ENCODE measurements at regions not wholly inside any gene's neighbourhood (a gene's known extent, or its start where the extent isn't known, plus 50 kb on each side); places are given as distances from the start of the nearest gene placed in this dataset.
"Not testable (repeated sequence)": the region's sequence is repeated elsewhere in the genome, so short reads cannot be mapped to it uniquely, and the experiment has no call there.

DNA sequence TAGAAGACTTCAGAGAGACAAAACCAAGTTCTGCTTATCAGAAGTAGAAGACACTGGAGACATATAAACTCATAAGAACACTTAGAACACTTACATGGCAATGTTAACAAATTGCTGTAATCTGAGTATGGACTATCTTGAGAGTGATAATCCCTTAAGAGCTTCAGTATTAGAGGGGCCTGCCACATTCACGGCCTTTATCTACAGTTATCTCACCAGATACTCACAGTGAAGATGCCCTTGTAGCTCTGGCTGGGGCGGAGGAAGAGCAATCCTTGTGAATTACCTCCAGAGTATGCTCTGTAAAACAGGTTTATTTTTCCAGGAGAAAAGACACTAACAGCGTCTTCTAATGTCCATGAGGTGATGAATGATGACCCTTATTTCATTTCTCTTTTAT is 762.8 kb downstream of the FAM181B start:
- DNase-seq (ENCODE audit: extremely low spot score): no peak
- ChIA-PET POLR2A (no interaction called here), CTCF (no interaction called here)
- TF ChIP-seq, protein P1, sequence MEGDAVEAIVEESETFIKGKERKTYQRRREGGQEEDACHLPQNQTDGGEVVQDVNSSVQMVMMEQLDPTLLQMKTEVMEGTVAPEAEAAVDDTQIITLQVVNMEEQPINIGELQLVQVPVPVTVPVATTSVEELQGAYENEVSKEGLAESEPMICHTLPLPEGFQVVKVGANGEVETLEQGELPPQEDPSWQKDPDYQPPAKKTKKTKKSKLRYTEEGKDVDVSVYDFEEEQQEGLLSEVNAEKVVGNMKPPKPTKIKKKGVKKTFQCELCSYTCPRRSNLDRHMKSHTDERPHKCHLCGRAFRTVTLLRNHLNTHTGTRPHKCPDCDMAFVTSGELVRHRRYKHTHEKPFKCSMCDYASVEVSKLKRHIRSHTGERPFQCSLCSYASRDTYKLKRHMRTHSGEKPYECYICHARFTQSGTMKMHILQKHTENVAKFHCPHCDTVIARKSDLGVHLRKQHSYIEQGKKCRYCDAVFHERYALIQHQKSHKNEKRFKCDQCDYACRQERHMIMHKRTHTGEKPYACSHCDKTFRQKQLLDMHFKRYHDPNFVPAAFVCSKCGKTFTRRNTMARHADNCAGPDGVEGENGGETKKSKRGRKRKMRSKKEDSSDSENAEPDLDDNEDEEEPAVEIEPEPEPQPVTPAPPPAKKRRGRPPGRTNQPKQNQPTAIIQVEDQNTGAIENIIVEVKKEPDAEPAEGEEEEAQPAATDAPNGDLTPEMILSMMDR (IDR thresholded peaks at IDR 0.05; ENCODE audit: control extremely low read depth, extremely low read depth, low read depth, missing control alignments): no peak

DNA sequence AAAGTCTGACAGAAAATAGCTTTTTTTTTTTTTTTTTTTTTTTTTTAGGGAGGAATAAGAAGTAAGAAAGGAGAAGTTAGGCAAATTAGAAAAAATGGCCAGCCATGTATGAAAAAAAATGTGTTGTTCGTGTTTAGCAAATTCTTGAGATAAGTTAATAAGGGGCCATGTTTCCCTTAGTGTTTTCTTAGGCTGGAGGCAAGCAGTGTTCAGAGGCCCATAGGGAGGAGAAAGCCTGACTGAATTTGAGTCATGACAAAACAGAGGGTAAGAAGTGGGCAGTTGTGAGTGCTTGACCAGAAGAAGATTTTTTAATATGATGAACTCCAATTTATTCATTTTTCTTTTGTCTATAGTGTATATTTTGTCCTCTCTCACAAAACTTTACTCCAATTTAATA is 766.4 kb downstream of the FAM181B start:
- ChIA-PET CTCF (no interaction called here), POLR2A (no interaction called here)
- DNase-seq (ENCODE audit: extremely low spot score): no peak
- TF ChIP-seq, protein P1 (IDR thresholded peaks at IDR 0.05; ENCODE audit: control extremely low read depth, extremely low read depth, low read depth, missing control alignments): no peak

DNA sequence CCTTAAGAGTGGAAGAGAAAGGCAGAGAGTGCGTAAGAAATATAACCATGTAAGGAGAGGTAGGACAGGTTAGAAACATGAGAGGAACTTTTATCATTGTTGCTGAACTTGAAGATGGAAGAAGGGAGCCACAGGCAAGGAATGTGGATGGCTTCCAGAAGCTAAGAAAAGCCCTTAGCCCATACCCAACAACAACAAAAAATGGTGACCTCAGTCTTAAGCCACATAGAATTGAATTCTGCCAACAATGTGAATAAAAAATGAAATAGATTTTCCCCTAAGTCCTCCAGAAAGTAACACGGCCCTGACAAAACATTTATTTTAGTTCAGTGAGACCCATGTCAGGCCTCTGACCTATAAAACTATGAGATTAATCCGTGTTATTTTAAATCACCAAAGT is 767.3 kb downstream of the FAM181B start:
- ChIA-PET POLR2A (no interaction called here), CTCF (no interaction called here)
- TF ChIP-seq, protein P1 (IDR thresholded peaks at IDR 0.05; ENCODE audit: control extremely low read depth, extremely low read depth, low read depth, missing control alignments): no peak
- no peak for DNase-seq (ENCODE audit: extremely low spot score)

DNA sequence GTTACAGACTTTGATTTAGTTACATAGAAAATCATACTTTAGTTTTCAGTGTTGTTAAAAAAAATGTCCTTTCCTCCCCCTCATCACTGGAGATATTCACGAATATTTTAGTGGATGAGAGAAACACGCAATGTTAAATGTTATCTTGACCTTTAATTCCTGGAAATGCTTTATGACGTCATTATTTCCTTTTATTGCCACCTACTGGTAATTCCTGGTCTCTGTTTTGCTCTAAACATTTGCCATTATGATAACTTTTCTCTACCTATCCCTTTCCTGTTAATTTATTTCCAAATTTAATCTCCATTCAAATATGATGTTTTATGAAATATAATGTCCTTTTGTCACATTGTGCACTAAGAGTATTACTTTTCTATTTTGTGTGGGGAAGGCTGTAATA is 770.6 kb downstream of the FAM181B start:
- TF ChIP-seq, protein P1 (IDR thresholded peaks at IDR 0.05; ENCODE audit: control extremely low read depth, extremely low read depth, low read depth, missing control alignments): no peak
- peak; percentile 5 for DNase-seq (ENCODE audit: extremely low spot score)
- ChIA-PET POLR2A (no interaction called here), CTCF (interaction anchor here (1.2 kb wide), 1 partner anchor 10 kb away, joined by 3 read pairs; no protein-coding TSS in a partner anchor)

DNA sequence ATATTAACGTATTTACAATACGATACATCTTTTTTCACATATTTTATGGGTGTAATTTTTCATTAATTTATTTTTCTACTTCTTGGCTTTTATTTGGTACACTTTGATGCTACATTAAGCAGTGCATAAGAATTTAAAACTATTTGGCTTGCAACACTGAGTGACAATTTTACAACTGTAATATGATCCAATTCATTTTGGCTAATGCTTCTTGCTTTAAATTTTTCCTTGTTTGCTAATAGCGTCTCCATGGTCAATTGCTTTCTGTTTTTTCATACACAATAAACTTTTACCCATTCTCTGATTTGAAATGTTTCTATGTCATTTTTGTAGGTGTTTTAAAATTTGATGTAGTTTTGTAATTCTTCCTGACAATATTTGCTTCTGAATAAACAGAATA is 773.2 kb downstream of the FAM181B start:
- TF ChIP-seq, protein P1 (IDR thresholded peaks at IDR 0.05; ENCODE audit: control extremely low read depth, extremely low read depth, low read depth, missing control alignments): no peak
- POLR2A ChIA-PET: no interaction called here
- DNase-seq (ENCODE audit: extremely low spot score): no peak
- CTCF ChIA-PET: no interaction called here

DNA sequence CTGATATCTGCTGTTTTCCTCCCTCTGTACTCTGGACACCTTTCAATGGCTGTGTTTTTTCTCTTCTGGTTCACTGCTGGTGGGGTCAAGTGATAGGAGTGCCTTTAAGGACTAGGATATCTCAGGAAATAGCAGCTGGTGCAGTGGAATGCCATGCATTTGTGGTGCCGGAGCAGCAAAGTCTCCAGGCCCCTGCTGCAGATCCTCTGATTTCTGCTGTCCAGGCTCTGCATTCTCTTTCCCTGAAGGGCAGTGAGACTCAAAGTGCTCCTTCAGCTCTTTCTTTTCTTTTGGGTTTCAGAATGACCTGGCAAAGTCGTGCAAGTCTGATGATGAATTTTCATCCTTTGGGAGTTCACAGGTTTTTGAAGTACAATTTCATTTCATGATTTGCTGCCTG is 774.3 kb downstream of the FAM181B start:
- DNase-seq (ENCODE audit: extremely low spot score): no peak
- TF ChIP-seq, protein P1 (IDR thresholded peaks at IDR 0.05; ENCODE audit: control extremely low read depth, extremely low read depth, low read depth, missing control alignments): no peak
- CTCF ChIA-PET: interaction anchor here (2.0 kb wide), 1 partner anchor 10 kb away, joined by 4 read pairs; no protein-coding TSS in a partner anchor

DNA sequence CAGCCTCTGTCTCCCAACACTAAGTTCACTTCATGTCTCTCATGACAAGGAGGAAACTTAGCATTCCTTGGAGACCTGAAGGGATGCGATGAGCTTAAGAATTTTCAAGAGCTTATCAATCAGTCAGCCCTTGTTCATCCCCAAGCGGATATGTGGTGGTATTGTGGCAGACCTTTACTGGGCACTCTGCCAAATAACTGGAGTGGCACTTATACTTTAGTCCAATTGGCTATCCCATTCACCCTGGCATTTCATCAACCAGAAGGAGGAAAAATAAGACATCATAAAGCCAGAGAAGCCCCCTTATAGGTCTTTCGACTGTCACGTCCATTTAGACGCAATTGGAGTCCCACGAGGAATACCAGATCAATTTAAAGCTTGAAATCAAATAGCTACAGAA is 779.4 kb downstream of the FAM181B start:
- CTCF ChIA-PET; DNase-seq (ENCODE audit: extremely low spot score); POLR2A ChIA-PET: not testable (repeated sequence)

More for the DNA sequence above, 774.3 kb downstream of the FAM181B start:
- POLR2A ChIA-PET: no interaction called here
